Islet of Langerhans (tissue), 1 donor: ENCODE measurements at regions not wholly inside any gene's neighbourhood (a gene's known extent, or its start where the extent isn't known, plus 50 kb on each side); places are given as distances from the start of the nearest gene placed in this dataset.

Experiments used
- FAIRE-seq: peaks from one replicate; lab custom pipeline; 2011; peaks lifted over from hg19 to GRCh38; lab: Jason Lieb, UNC

GRCh38 chr4:152269448-152270191 lies 266.3 kb downstream of the FBXW7 start:
- no peak for FAIRE-seq

- no peak for FAIRE-seq
Measured at GRCh38 chr4:152267811-152268210, 268.1 kb downstream of the FBXW7 start.

- no peak for FAIRE-seq
Measured at GRCh38 chr4:152266831-152267480, 268.9 kb downstream of the FBXW7 start.

GRCh38 chr4:152265149-152265621 lies 270.7 kb downstream of the FBXW7 start:
- peak; percentile 91 for FAIRE-seq

- no peak for FAIRE-seq
Measured at GRCh38 chr4:152264106-152264505, 271.8 kb downstream of the FBXW7 start.

GRCh38 chr4:152259866-152260265 lies 276.0 kb downstream of the FBXW7 start:
- FAIRE-seq: no peak

- FAIRE-seq: no peak
Measured at GRCh38 chr4:152258804-152259708, 276.8 kb downstream of the FBXW7 start.

- no peak for FAIRE-seq
Measured at GRCh38 chr4:152258391-152258790, 277.5 kb downstream of the FBXW7 start.

GRCh38 chr4:152257601-152258066 lies 278.3 kb downstream of the FBXW7 start:
- FAIRE-seq: no peak

GRCh38 chr4:152256996-152257395 lies 278.9 kb downstream of the FBXW7 start:
- FAIRE-seq: no peak

- no peak for FAIRE-seq
Measured at GRCh38 chr4:152255437-152255836, 280.5 kb downstream of the FBXW7 start.

- FAIRE-seq: no peak
Measured at GRCh38 chr4:152248347-152248746, 287.5 kb downstream of the FBXW7 start.

- no peak for FAIRE-seq
Measured at GRCh38 chr4:152247271-152247975, 288.5 kb downstream of the FBXW7 start.

GRCh38 chr4:152246659-152247058 lies 289.2 kb downstream of the FBXW7 start:
- FAIRE-seq: no peak

- FAIRE-seq: no peak
Measured at GRCh38 chr4:152245680-152246079, 290.2 kb downstream of the FBXW7 start.

GRCh38 chr4:152244659-152245058 lies 291.2 kb downstream of the FBXW7 start:
- FAIRE-seq: no peak

- FAIRE-seq: no peak
Measured at GRCh38 chr4:152243896-152244595, 291.8 kb downstream of the FBXW7 start.

- no peak for FAIRE-seq
Measured at GRCh38 chr4:152243206-152243605, 292.7 kb downstream of the FBXW7 start.

- no peak for FAIRE-seq
Measured at GRCh38 chr4:152240232-152240631, 295.7 kb downstream of the FBXW7 start.

GRCh38 chr4:152239216-152239615 lies 296.7 kb downstream of the FBXW7 start:
- FAIRE-seq: no peak

GRCh38 chr4:152236519-152237056 lies 299.3 kb downstream of the FBXW7 start:
- no peak for FAIRE-seq
